PC-9 (cell line): ENCODE measurements at regions not wholly inside any gene's neighbourhood (a gene's known extent, or its start where the extent isn't known, plus 50 kb on each side); places are given as distances from the start of the nearest gene placed in this dataset.
"Not testable (repeated sequence)": the region's sequence is repeated elsewhere in the genome, so short reads cannot be mapped to it uniquely, and the experiment has no call there.

Experiments
- BruUV-seq: library from RNA; stranded (reverse); fragments of 400-500 nt; replicated peaks from 2 replicates; lab custom pipeline; 2021; lab: Mats Ljungman, UMichigan
- CTCF ChIA-PET: fragments of 300-600 bp; sonication (Branson Sonifier 250); formaldehyde crosslinking; loops from one replicate; lab custom pipeline; 2022; ENCODE audit warnings: antibody characterized with exemption; lab: Charles Lee
- POLR2A ChIA-PET: fragments of 300-600 bp; sonication (Branson Sonifier 250); formaldehyde crosslinking; loops from one replicate; lab custom pipeline; 2022; ENCODE audit warnings: antibody characterized with exemption; ENCODE audit not compliant: unreplicated experiment; lab: Charles Lee
- DNase-seq, 2 experiments: peaks; one replicate each; pipeline versions ENCODE4 v3.0.0 to v3.0.0-alpha.2; 2015 to 2022; ENCODE audit warnings: mixed read lengths in 1 of 2
- H2AFZ ChIP-seq: fragments of 200-600 bp; sonication (generic); 2 replicates; pipeline ENCODE4 v1.8.1; 2017; ENCODE audit warnings: antibody characterized with exemption
- H3F3A ChIP-seq: fragments of 200-600 bp; sonication (generic); 2 replicates; pipeline ENCODE4 v1.8.1; 2017; ENCODE audit warnings: antibody characterized with exemption, mild to moderate bottlenecking, low read depth; ENCODE audit not compliant: insufficient read depth
- H3K27ac ChIP-seq: fragments of 200-600 bp; sonication (generic); 2 replicates; pipeline ENCODE4 v1.6.1; 2016; ENCODE audit warnings: mixed run types
- H3K27me3 ChIP-seq: fragments of 200-600 bp; sonication (generic); 2 replicates; pipeline ENCODE4 v1.6.1; 2016; ENCODE audit warnings: low read depth, mixed run types; ENCODE audit not compliant: insufficient read depth
- H3K36me3 ChIP-seq: fragments of 200-600 bp; sonication (generic); 2 replicates; pipeline ENCODE4 v1.6.1; 2016; ENCODE audit warnings: low read depth, mixed run types
- H3K4me1 ChIP-seq: fragments of 200-600 bp; sonication (generic); replicated peaks from 2 replicates; pipeline ENCODE4 v1.6.1; 2016; ENCODE audit warnings: mixed run types; ENCODE audit not compliant: insufficient read depth
- H3K4me2 ChIP-seq: fragments of 200-600 bp; sonication (generic); 2 replicates; pipeline ENCODE4 v1.6.1; 2017; ENCODE audit warnings: mixed run types
- H3K4me3 ChIP-seq: fragments of 200-600 bp; sonication (generic); 2 replicates; pipeline ENCODE4 v1.6.1; 2016; ENCODE audit warnings: mixed run types
- H3K79me2 ChIP-seq: fragments of 200-600 bp; sonication (generic); 2 replicates; pipeline ENCODE4 v1.6.1; 2017; ENCODE audit warnings: low read depth, mixed run types
- H3K9me2 ChIP-seq: fragments of 200-600 bp; sonication (generic); 2 replicates; pipeline ENCODE4 v1.8.1; 2017; ENCODE audit warnings: mild to moderate bottlenecking; ENCODE audit not compliant: insufficient read depth
- H3K9me3 ChIP-seq: fragments of 200-600 bp; sonication (generic); 2 replicates; pipeline ENCODE4 v1.8.1; 2016; ENCODE audit warnings: low read depth; ENCODE audit not compliant: insufficient read depth
- H4K20me1 ChIP-seq: fragments of 200-600 bp; sonication (generic); 2 replicates; pipeline ENCODE4 v1.8.1; 2017; ENCODE audit not compliant: insufficient read depth
- EZH2 ChIP-seq: fragments of 200-600 bp; sonication (generic); IDR thresholded peaks from 2 replicates; pipeline ENCODE4 v1.8.0; 2017; ENCODE audit warnings: antibody characterized with exemption, low read depth
- intact Hi-C: fragments of 100-400 bp; cut with micrococcal nuclease; formaldehyde crosslinking; loops from one replicate; pipeline ENCODE4 v1.10.0; 2022; ENCODE audit not compliant: unreplicated experiment
- TF ChIP-seq, protein P1 (sequence below): fragments of 200-600 bp; sonication (generic); conservative IDR thresholded peaks from 2 replicates; pipeline ENCODE4 v1.6.1; 2017; ENCODE audit warnings: mixed run types, antibody characterized with exemption, mild to moderate bottlenecking, moderate library complexity

DNA sequence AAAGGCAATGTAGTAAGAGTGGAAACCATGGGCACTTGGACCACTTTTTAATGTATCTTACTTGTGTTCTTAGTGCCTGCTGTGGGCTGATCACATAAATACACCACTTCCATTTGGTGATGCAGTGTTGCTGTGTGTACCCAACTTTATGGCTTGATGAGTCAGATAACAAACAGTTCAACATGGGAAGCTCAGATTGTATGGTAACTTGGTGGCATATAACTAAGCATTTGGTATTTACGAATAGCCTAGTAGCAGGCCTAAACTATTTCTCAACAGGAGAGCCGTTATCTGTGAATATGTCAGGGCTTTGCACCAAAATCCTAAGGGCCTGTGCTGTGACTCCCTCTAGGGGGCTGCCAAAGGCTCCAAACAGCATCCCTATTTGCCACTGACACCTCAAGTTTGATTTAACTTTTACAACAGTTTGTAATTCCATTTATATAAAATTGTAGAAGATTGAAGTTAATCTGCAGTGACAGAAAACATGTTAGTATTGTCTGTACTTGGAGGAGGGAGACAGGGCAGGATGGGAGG is 640.4 kb upstream of the CADM2 start:
- no peaks in the 10 kb centered on the region for H3K36me3 ChIP-seq
- DNase-seq, result no peak
- no peaks in the 10 kb centered on the region for H3K4me1 ChIP-seq
- no peak overlapping the region for H3K4me2 ChIP-seq
- no TSS peak for BruUV-seq
- H3K4me3 ChIP-seq, result no peak overlapping the region
- intact Hi-C loops, result no loop called here
- ChIA-PET POLR2A (no interaction called here), CTCF (no interaction called here)
- H3K79me2 ChIP-seq, result no peaks in the 10 kb centered on the region
- TF ChIP-seq EZH2, result no peak
- TF ChIP-seq, protein P1, sequence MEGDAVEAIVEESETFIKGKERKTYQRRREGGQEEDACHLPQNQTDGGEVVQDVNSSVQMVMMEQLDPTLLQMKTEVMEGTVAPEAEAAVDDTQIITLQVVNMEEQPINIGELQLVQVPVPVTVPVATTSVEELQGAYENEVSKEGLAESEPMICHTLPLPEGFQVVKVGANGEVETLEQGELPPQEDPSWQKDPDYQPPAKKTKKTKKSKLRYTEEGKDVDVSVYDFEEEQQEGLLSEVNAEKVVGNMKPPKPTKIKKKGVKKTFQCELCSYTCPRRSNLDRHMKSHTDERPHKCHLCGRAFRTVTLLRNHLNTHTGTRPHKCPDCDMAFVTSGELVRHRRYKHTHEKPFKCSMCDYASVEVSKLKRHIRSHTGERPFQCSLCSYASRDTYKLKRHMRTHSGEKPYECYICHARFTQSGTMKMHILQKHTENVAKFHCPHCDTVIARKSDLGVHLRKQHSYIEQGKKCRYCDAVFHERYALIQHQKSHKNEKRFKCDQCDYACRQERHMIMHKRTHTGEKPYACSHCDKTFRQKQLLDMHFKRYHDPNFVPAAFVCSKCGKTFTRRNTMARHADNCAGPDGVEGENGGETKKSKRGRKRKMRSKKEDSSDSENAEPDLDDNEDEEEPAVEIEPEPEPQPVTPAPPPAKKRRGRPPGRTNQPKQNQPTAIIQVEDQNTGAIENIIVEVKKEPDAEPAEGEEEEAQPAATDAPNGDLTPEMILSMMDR, result no peak
- no peak overlapping the region for H2AFZ ChIP-seq
- H3K9me3 ChIP-seq, result no peaks in the 10 kb centered on the region
- no peak overlapping the region for H3K27ac ChIP-seq
- H3K27me3 ChIP-seq, result no peaks in the 10 kb centered on the region
- no peaks in the 10 kb centered on the region for H3F3A ChIP-seq
- H3K9me2 ChIP-seq, result no peaks in the 10 kb centered on the region
- H4K20me1 ChIP-seq, result no peaks in the 10 kb centered on the region

DNA sequence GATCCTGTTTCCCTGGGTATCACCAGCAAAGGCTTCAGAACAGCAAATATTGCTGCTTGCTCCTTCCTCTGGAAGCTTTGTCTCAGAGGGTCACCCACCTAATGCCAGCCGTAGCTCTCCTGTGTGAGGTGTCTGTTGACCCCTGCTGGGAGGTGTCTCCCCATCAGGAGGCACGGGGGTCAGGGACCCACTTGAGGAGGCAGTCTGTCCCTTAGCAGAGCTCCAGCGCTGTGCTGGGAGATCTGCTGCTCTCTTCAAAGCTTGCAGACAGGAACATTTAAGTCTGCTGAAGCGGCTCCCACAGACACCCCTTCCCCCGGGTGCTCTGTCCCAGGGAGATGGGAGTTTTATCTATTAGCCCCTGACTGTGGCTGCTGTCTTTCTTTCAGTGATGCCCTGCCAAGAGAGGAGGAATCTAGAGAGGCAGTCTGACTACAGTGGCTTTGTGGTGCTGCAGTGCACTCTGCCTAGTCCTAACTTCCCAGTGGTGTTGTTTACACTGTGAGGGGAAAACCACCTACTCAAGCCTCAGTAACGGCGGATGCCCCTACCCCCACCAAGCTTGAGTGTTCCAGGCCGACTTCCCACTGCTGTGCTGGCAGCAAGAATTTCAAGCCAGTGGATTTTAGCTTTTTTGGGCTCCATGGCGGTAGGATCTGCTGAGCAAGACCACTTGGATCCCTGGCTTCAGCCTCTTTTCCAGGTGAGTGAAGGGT is 593.1 kb upstream of the CADM2 start:
- H4K20me1 ChIP-seq, H3K4me1 ChIP-seq, intact Hi-C loops, H2AFZ ChIP-seq, POLR2A ChIA-PET, H3K4me3 ChIP-seq, H3K79me2 ChIP-seq, CTCF ChIA-PET, H3K36me3 ChIP-seq, H3K9me2 ChIP-seq, H3F3A ChIP-seq, H3K27ac ChIP-seq, H3K9me3 ChIP-seq, H3K4me2 ChIP-seq, DNase-seq, H3K27me3 ChIP-seq, BruUV-seq: not testable (repeated sequence)
